CD4-positive, alpha-beta T cell treated with Interleukin-4 for 4 hours (primary cell): ENCODE measurements at regions not wholly inside any gene's neighbourhood (a gene's known extent, or its start where the extent isn't known, plus 50 kb on each side); places are given as distances from the start of the nearest gene placed in this dataset.
"Not testable (repeated sequence)": the region's sequence is repeated elsewhere in the genome, so short reads cannot be mapped to it uniquely, and the experiment has no call there.

Source experiments
- DNase-seq: peaks from one replicate; pipeline ENCODE4 v3.0.0-alpha.2; 2020

GRCh38 chr6:165167311-165167710 is 142.1 kb downstream of the C6orf118 start:
- DNase-seq: no peak

- DNase-seq: no peak
Measured at GRCh38 chr6:165163519-165163918, 145.9 kb downstream of the C6orf118 start.

GRCh38 chr6:165159460-165159859 is 149.9 kb downstream of the C6orf118 start:
- no peak for DNase-seq

GRCh38 chr6:165146456-165146855 is 162.9 kb downstream of the C6orf118 start:
- no peak for DNase-seq

GRCh38 chr6:165135889-165136288 is 173.5 kb downstream of the C6orf118 start:
- DNase-seq: no peak

GRCh38 chr6:165129086-165129485 is 180.3 kb downstream of the C6orf118 start:
- no peak for DNase-seq

- DNase-seq: not testable (repeated sequence)
Measured at GRCh38 chr6:165127743-165128142, 181.7 kb downstream of the C6orf118 start.

- not testable (repeated sequence) for DNase-seq
Measured at GRCh38 chr6:165124681-165125080, 184.7 kb downstream of the C6orf118 start.

- DNase-seq: no peak
Measured at GRCh38 chr6:165119231-165120020, 190.0 kb downstream of the C6orf118 start.

GRCh38 chr6:165118736-165119135 is 190.7 kb downstream of the C6orf118 start:
- no peak for DNase-seq

- no peak for DNase-seq
Measured at GRCh38 chr6:165117806-165118205, 191.6 kb downstream of the C6orf118 start.

GRCh38 chr6:165117121-165117520 is 192.3 kb downstream of the C6orf118 start:
- no peak for DNase-seq

- no peak for DNase-seq
Measured at GRCh38 chr6:165110860-165111259, 198.5 kb downstream of the C6orf118 start.

GRCh38 chr6:165109011-165109410 is 200.4 kb downstream of the C6orf118 start:
- DNase-seq: no peak

GRCh38 chr6:165106261-165106660 is 203.1 kb downstream of the C6orf118 start:
- no peak for DNase-seq

GRCh38 chr6:165098165-165098564 is 211.2 kb downstream of the C6orf118 start:
- no peak for DNase-seq

- no peak for DNase-seq
Measured at GRCh38 chr6:165096868-165097267, 212.5 kb downstream of the C6orf118 start.

- DNase-seq: no peak
Measured at GRCh38 chr6:165096209-165096608, 213.2 kb downstream of the C6orf118 start.

- DNase-seq: no peak
Measured at GRCh38 chr6:165092881-165093595, 216.4 kb downstream of the C6orf118 start.

- DNase-seq: no peak
Measured at GRCh38 chr6:165091121-165091785, 218.2 kb downstream of the C6orf118 start.

GRCh38 chr6:165090242-165090641 is 219.2 kb downstream of the C6orf118 start:
- DNase-seq: no peak

GRCh38 chr6:165086814-165087213 is 222.6 kb downstream of the C6orf118 start:
- no peak for DNase-seq

GRCh38 chr6:165082636-165083035 is 226.8 kb downstream of the C6orf118 start:
- no peak for DNase-seq
